ENCODE measurements at regions not wholly inside any gene's neighbourhood (a gene's known extent, or its start where the extent isn't known, plus 50 kb on each side); places are given as distances from the start of the nearest gene placed in this dataset.

DNA sequence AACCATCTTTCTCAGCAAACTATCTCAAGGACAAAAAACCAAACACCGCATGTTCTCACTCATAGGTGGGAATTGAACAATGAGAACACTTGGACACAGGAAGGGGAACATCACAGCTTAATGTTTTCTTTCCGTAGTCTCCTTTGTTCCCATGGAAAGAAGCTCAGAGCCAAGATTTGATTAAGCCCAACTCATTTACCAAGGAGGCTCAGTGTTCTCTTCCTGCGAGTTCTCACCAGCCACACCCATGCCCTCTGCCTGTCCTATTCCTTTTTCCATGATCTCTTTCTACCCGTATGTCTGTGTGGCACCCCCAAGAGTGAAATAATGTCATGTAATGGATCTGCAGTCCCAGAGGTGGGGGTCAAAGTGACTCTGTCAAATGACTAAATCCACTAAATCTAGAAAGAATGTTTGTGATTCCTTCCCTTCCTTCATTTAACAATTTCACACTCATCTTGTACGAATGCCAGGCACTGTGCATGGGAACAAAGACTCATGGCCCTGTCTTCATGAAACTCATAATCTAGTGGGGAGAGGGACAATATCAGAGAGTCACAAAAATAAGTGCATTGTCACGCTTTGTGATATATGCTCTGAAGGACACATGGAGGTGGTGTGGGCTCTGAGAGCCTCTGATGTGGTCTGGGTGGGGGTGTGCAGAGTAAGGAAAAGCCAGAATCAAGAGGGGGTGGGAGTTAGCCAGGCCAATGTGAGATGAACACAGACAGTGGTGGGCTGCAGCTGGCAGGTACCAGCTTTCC, 292.1 kb downstream of the CDC5L start:
- POLR2A ChIA-PET = no interaction called here
- CTCF ChIA-PET = interaction anchor here (1.7 kb wide), 1 partner anchor 11 kb away, joined by 6 read pairs; no protein-coding TSS in a partner anchor
- Mint-ChIP-seq H3K27ac (no peak overlapping the region), H3K9me3 (0 out of 2 replicates have a peak, but pooled peaks cover 4% of the 10 kb centered on the region), H3K27me3 (ENCODE audit: low read depth) (peaks cover 3% of the 10 kb centered on the region; the same call in 1 of the 2 replicates), H3K4me3 (no peak overlapping the region), H3K4me1 (peaks cover 10% of the 10 kb centered on the region; the same call in 1 of the 2 replicates), H3K36me3 (no peaks in the 10 kb centered on the region)
- no peak for TF ChIP-seq CREB1 (CRISPR knock-in tag; IDR thresholded peaks at IDR 0.05)
- no peak for DNase-seq (ENCODE audit: low spot score)
- ATAC-seq = no peak

DNA sequence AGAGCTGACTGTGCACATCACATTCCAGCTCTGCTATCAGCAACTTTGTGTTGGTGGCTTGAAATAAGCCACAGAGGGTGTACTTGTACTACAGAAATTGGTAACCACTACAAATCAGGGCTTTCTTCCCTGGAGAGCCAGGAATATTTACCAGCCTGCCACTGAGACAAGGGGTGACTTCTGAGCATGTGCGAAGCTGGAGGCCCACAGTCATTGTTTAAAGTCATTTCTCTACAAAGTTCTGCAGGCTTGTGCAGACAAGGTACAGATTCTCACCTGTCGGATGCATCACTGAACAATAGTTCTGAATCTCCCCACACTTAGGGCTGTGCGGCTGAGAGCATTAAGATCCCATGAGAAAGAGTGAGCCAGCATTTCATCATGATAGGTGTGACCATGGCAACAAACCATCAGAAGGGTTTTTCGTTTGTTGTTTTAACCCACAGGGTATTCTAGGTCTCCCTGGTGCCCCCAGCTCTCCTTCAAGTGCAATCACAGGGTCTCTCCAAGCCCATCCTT, 292.8 kb downstream of the CDC5L start:
- POLR2A ChIA-PET = no interaction called here
- CTCF ChIA-PET = no interaction called here

DNA sequence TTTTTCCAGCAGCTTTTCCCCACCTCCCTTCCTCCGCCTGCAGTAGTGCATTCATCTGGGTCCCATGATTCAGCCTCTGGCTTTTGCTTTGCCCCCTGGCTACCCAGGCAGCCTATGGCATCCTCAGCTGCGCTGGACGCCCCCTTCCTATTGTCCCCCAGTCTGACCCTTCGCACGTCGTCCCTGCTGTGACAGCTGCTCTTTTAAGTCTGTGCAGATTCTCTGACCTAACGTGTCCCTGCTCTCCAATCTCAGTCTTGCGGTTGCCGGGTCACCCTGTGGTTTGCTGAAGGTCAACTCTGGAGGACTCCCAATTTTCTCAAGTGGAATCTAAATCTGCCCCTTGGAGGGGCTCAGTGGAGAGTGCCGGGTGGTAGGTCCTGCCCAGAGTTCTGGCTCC, 294.3 kb downstream of the CDC5L start:
- ATAC-seq = no peak
- Mint-ChIP-seq H3K4me1 (0 out of 2 replicates have a peak, but pooled peaks cover 4% of the 10 kb centered on the region), H3K4me3 (no peak overlapping the region), H3K27ac (no peak overlapping the region), H3K36me3 (peaks cover 4% of the 10 kb centered on the region), H3K9me3 (peaks cover 11% of the 10 kb centered on the region), H3K27me3 (ENCODE audit: low read depth) (peaks cover 3% of the 10 kb centered on the region; the same call in 1 of the 2 replicates)
- TF ChIP-seq NR2C2 (CRISPR knock-in tag; IDR thresholded peaks at IDR 0.05) (no peak), JAZF1 (CRISPR knock-in tag; IDR thresholded peaks at IDR 0.05) (no peak), ZNF263 (CRISPR knock-in tag; IDR thresholded peaks at IDR 0.05; ENCODE audit: low read depth) (no peak), GABPB1 (CRISPR knock-in tag; IDR thresholded peaks at IDR 0.05) (no peak)
- TF ChIP-seq, protein P1, sequence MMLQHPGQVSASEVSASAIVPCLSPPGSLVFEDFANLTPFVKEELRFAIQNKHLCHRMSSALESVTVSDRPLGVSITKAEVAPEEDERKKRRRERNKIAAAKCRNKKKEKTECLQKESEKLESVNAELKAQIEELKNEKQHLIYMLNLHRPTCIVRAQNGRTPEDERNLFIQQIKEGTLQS (CRISPR knock-in tag; conservative IDR thresholded peaks at IDR 0.05) = no peak
- TF ChIP-seq, protein P2, sequence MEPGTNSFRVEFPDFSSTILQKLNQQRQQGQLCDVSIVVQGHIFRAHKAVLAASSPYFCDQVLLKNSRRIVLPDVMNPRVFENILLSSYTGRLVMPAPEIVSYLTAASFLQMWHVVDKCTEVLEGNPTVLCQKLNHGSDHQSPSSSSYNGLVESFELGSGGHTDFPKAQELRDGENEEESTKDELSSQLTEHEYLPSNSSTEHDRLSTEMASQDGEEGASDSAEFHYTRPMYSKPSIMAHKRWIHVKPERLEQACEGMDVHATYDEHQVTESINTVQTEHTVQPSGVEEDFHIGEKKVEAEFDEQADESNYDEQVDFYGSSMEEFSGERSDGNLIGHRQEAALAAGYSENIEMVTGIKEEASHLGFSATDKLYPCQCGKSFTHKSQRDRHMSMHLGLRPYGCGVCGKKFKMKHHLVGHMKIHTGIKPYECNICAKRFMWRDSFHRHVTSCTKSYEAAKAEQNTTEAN (CRISPR knock-in tag; IDR thresholded peaks at IDR 0.05) = no peak
- DNase-seq (ENCODE audit: low spot score) = no peak
- POLR2A ChIA-PET = no interaction called here
- CTCF ChIA-PET = no interaction called here

More for the DNA sequence above, 292.8 kb downstream of the CDC5L start:
- Mint-ChIP-seq H3K27ac (no peak overlapping the region), H3K9me3 (0 out of 2 replicates have a peak, but pooled peaks cover 7% of the 10 kb centered on the region), H3K27me3 (ENCODE audit: low read depth) (peaks cover 3% of the 10 kb centered on the region; the same call in 1 of the 2 replicates), H3K4me3 (no peak overlapping the region), H3K36me3 (no peaks in the 10 kb centered on the region), H3K4me1 (peaks cover 4% of the 10 kb centered on the region; the same call in 1 of the 2 replicates)
- no peak for DNase-seq (ENCODE audit: low spot score)
- no peak for ATAC-seq
- TF ChIP-seq TEAD1 (CRISPR knock-in tag; IDR thresholded peaks at IDR 0.05) (no peak), ZNF138 (CRISPR knock-in tag; conservative IDR thresholded peaks at IDR 0.05) (no peak), CREB1 (CRISPR knock-in tag; IDR thresholded peaks at IDR 0.05) (no peak), RORB (CRISPR knock-in tag; IDR thresholded peaks at IDR 0.05) (no peak), JAZF1 (CRISPR knock-in tag; IDR thresholded peaks at IDR 0.05) (no peak), ZNF423 (CRISPR knock-in tag; IDR thresholded peaks at IDR 0.05) (no peak), SMAD4 (CRISPR knock-in tag; IDR thresholded peaks at IDR 0.05) (no peak)
- TF ChIP-seq, protein P3, sequence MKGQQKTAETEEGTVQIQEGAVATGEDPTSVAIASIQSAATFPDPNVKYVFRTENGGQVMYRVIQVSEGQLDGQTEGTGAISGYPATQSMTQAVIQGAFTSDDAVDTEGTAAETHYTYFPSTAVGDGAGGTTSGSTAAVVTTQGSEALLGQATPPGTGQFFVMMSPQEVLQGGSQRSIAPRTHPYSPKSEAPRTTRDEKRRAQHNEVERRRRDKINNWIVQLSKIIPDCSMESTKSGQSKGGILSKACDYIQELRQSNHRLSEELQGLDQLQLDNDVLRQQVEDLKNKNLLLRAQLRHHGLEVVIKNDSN (CRISPR knock-in tag; IDR thresholded peaks at IDR 0.05) = no peak
- TF ChIP-seq, protein P4, sequence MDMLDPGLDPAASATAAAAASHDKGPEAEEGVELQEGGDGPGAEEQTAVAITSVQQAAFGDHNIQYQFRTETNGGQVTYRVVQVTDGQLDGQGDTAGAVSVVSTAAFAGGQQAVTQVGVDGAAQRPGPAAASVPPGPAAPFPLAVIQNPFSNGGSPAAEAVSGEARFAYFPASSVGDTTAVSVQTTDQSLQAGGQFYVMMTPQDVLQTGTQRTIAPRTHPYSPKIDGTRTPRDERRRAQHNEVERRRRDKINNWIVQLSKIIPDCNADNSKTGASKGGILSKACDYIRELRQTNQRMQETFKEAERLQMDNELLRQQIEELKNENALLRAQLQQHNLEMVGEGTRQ (CRISPR knock-in tag; IDR thresholded peaks at IDR 0.05) = no peak
- TF ChIP-seq, protein P5, sequence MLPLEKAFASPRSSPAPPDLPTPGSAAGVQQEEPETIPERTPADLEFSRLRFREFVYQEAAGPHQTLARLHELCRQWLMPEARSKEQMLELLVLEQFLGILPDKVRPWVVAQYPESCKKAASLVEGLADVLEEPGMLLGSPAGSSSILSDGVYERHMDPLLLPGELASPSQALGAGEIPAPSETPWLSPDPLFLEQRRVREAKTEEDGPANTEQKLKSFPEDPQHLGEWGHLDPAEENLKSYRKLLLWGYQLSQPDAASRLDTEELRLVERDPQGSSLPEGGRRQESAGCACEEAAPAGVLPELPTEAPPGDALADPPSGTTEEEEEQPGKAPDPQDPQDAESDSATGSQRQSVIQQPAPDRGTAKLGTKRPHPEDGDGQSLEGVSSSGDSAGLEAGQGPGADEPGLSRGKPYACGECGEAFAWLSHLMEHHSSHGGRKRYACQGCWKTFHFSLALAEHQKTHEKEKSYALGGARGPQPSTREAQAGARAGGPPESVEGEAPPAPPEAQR (CRISPR knock-in tag; IDR thresholded peaks at IDR 0.05) = no peak
- TF ChIP-seq, protein P6, sequence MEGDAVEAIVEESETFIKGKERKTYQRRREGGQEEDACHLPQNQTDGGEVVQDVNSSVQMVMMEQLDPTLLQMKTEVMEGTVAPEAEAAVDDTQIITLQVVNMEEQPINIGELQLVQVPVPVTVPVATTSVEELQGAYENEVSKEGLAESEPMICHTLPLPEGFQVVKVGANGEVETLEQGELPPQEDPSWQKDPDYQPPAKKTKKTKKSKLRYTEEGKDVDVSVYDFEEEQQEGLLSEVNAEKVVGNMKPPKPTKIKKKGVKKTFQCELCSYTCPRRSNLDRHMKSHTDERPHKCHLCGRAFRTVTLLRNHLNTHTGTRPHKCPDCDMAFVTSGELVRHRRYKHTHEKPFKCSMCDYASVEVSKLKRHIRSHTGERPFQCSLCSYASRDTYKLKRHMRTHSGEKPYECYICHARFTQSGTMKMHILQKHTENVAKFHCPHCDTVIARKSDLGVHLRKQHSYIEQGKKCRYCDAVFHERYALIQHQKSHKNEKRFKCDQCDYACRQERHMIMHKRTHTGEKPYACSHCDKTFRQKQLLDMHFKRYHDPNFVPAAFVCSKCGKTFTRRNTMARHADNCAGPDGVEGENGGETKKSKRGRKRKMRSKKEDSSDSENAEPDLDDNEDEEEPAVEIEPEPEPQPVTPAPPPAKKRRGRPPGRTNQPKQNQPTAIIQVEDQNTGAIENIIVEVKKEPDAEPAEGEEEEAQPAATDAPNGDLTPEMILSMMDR (IDR thresholded peaks at IDR 0.05) = no peak
- TF ChIP-seq, protein P7, sequence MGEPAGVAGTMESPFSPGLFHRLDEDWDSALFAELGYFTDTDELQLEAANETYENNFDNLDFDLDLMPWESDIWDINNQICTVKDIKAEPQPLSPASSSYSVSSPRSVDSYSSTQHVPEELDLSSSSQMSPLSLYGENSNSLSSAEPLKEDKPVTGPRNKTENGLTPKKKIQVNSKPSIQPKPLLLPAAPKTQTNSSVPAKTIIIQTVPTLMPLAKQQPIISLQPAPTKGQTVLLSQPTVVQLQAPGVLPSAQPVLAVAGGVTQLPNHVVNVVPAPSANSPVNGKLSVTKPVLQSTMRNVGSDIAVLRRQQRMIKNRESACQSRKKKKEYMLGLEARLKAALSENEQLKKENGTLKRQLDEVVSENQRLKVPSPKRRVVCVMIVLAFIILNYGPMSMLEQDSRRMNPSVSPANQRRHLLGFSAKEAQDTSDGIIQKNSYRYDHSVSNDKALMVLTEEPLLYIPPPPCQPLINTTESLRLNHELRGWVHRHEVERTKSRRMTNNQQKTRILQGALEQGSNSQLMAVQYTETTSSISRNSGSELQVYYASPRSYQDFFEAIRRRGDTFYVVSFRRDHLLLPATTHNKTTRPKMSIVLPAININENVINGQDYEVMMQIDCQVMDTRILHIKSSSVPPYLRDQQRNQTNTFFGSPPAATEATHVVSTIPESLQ (CRISPR knock-in tag; IDR thresholded peaks at IDR 0.05) = no peak
